Right lobe of liver (tissue), 6 donors: ENCODE measurements at regions not wholly inside any gene's neighbourhood (a gene's known extent, or its start where the extent isn't known, plus 50 kb on each side); places are given as distances from the start of the nearest gene placed in this dataset.
"Not testable (repeated sequence)": the region's sequence is repeated elsewhere in the genome, so short reads cannot be mapped to it uniquely, and the experiment has no call there.

Source experiments
- ATAC-seq, 4 donors: fragments of 200-7000 bp; cut with Tn5 transposase; one replicate each; pipeline ENCODE4 v1.9.1; 2020; ENCODE audit warnings: mild to moderate bottlenecking in 4 of 4, moderate library complexity in 4 of 4
- DNase-seq, 3 donors: peaks; one replicate each; pipeline ENCODE4 v3.0.0-alpha.2; 2020
- H3K27ac ChIP-seq, 3 donors: fragments of 200-600 bp; one replicate each; pipeline ENCODE4 v1.8.0; 2022
- H3K27me3 ChIP-seq, 2 donors: fragments of 200-600 bp; one replicate each; pipeline ENCODE4 v1.8.0; 2022
- H3K36me3 ChIP-seq, 4 donors: fragments of 200-600 bp; sonication (generic) in 1 of 4; one replicate each; pipeline versions ENCODE4 v1.5.1 to v1.8.0; 2017 to 2022; ENCODE audit warnings: control low read depth in 1 of 4
- H3K4me1 ChIP-seq, 4 donors: fragments of 200-600 bp; sonication (generic) in 1 of 4; one replicate each; pipeline versions ENCODE4 v1.5.1 to v1.8.0; 2017 to 2022; ENCODE audit warnings: control low read depth in 1 of 4
- H3K4me3 ChIP-seq, 3 donors: fragments of 200-600 bp; one replicate each; pipeline ENCODE4 v1.8.0; 2022
- H3K9me3 ChIP-seq, 4 donors: fragments of 200-600 bp; sonication (generic) in 1 of 4; one replicate each; pipeline versions ENCODE4 v1.5.1 to v1.8.0; 2017 to 2022; ENCODE audit warnings: control low read depth in 1 of 4
- CTCF ChIP-seq, 4 donors: fragments of 200-600 bp in 3 of 4; fragments of 450-650 bp in 1 of 4; IDR thresholded peaks; one replicate each; pipeline versions ENCODE4 v1.5.1 to v1.8.0; 2016 to 2022; ENCODE audit warnings: antibody characterized with exemption in 4 of 4, mild to moderate bottlenecking in 2 of 4
- POLR2A ChIP-seq: fragments of 450-650 bp; IDR thresholded peaks from one replicate; pipeline ENCODE4 v1.6.1; 2017; ENCODE audit warnings: antibody characterized with exemption, mild to moderate bottlenecking
- WGBS: methylation state at CpG from one replicate; pipeline ENCODE4 v1.1.6; 2018; ENCODE audit warnings: low coverage, low lambda C conversion rate; ENCODE audit not compliant: insufficient coverage; ENCODE audit errors: missing lambda C conversion rate; 5-methylcytosine and 5-hydroxymethylcytosine counted together
- intact Hi-C, 2 donors: fragments of 100-400 bp; cut with DNase I; formaldehyde crosslinking; loops; one replicate each; pipeline versions ENCODE4 v1.11.2 to v1.14.1; 2022
- donor health status: DM: no; HTN: yes; CAD: no.
- donor health status: DM: no; HTN: no; CAD: no.
- donor health status: DM: no; HTN: no; CAD: no.
- donor health status: DM: no; HTN: yes; CAD: no.
- donor health status: DM: no; HTN: yes; CAD: no.

GRCh38 chr16:29198731-29199521, 207.6 kb downstream of the NPIPB11 start:
- Histone ChIP-seq H3K27me3 (no peaks in the 10 kb centered on the region), H3K9me3 (no peaks in the 10 kb centered on the region), H3K36me3 (no peaks in the 10 kb centered on the region), H3K4me3 (no peak overlapping the region), H3K4me1 (peaks cover 0 to 13% (median 0%) of the 10 kb centered on the region in 4 donors), H3K27ac (no peak overlapping the region)
- 75% methylated on average over 4 of the region's 23 CpGs for WGBS
- TF ChIP-seq POLR2A (no peak), CTCF (IDR thresholded peaks at IDR 0.05) (no peak)
- ATAC-seq (no peak), DNase-seq (peak in 2 of 3 donors; percentile 37 to 40)
- intact Hi-C loops, result no loop called here

- peak in 1 of 3 donors; percentile 1 for DNase-seq
- Histone ChIP-seq H3K27ac (no peak overlapping the region), H3K9me3 (no peaks in the 10 kb centered on the region), H3K27me3 (no peaks in the 10 kb centered on the region), H3K36me3 (no peaks in the 10 kb centered on the region), H3K4me3 (no peak overlapping the region), H3K4me1 (peaks cover 0 to 10% (median 0%) of the 10 kb centered on the region in 4 donors)
- no peak for ATAC-seq
- TF ChIP-seq POLR2A (no peak), CTCF (IDR thresholded peaks at IDR 0.05) (no peak)
- WGBS, result 94% methylated on average over 4 of the region's 4 CpGs
- intact Hi-C loops, result no loop called here
Observed at GRCh38 chr16:29198231-29198630, 208.3 kb downstream of the NPIPB11 start.

- H3K4me3 ChIP-seq, H3K27me3 ChIP-seq, H3K27ac ChIP-seq, H3K4me1 ChIP-seq, ATAC-seq, H3K36me3 ChIP-seq, intact Hi-C loops, H3K9me3 ChIP-seq: not testable (repeated sequence)
- DNase-seq, result peak in 2 of 3 donors; percentile 1 to 8
- whole genome bisulfite sequencing, result 89% methylated on average over 5 of the region's 5 CpGs
Observed at GRCh38 chr16:29197494-29198100, 208.9 kb downstream of the NPIPB11 start.

- 92% methylated on average over 1 of the region's 1 CpG for WGBS
- H3K36me3 ChIP-seq, ATAC-seq, intact Hi-C loops, H3K4me1 ChIP-seq, H3K9me3 ChIP-seq, H3K27ac ChIP-seq, H3K4me3 ChIP-seq, H3K27me3 ChIP-seq: not testable (repeated sequence)
- DNase-seq, result peak in 1 of 3 donors; percentile 8
Observed at GRCh38 chr16:29196746-29197145, 209.8 kb downstream of the NPIPB11 start.

- H3K9me3 ChIP-seq, ATAC-seq, H3K27me3 ChIP-seq, H3K4me3 ChIP-seq, intact Hi-C loops, H3K36me3 ChIP-seq, H3K4me1 ChIP-seq, H3K27ac ChIP-seq: not testable (repeated sequence)
- peak in 2 of 3 donors; percentile 5 to 32 for DNase-seq
- WGBS, result 81% methylated on average over 17 of the region's 19 CpGs
Observed at GRCh38 chr16:29195116-29195872, 210.4 kb downstream of the LAT start.

GRCh38 chr16:29194185-29194844, 209.5 kb downstream of the LAT start:
- H3K27me3 ChIP-seq, H3K36me3 ChIP-seq, H3K27ac ChIP-seq, H3K9me3 ChIP-seq, intact Hi-C loops, ATAC-seq, H3K4me3 ChIP-seq, H3K4me1 ChIP-seq: not testable (repeated sequence)
- peak in 2 of 3 donors; percentile 10 to 22 for DNase-seq
- 36% methylated on average over 7 of the region's 21 CpGs for WGBS

- 86% methylated on average over 11 of the region's 13 CpGs for WGBS
- DNase-seq, result peak in 2 of 3 donors; percentile 30 to 31
Observed at GRCh38 chr16:29193634-29194033, 208.8 kb downstream of the LAT start.

GRCh38 chr16:29193248-29193574, 208.4 kb downstream of the LAT start:
- H3K4me1 ChIP-seq, intact Hi-C loops, ATAC-seq, H3K36me3 ChIP-seq, H3K27ac ChIP-seq, H3K9me3 ChIP-seq, H3K27me3 ChIP-seq, H3K4me3 ChIP-seq: not testable (repeated sequence)
- DNase-seq, result peak in 2 of 3 donors; percentile 21 to 25
- WGBS, result 89% methylated on average over 6 of the region's 14 CpGs

More at GRCh38 chr16:29193634-29194033, 208.8 kb downstream of the LAT start:
- H3K4me1 ChIP-seq, H3K27ac ChIP-seq, H3K36me3 ChIP-seq, H3K9me3 ChIP-seq, ATAC-seq, intact Hi-C loops, H3K4me3 ChIP-seq, H3K27me3 ChIP-seq: not testable (repeated sequence)
